HG03457 (cell line): ENCODE measurements at regions not wholly inside any gene's neighbourhood (a gene's known extent, or its start where the extent isn't known, plus 50 kb on each side); places are given as distances from the start of the nearest gene placed in this dataset.
"Not testable (repeated sequence)": the region's sequence is repeated elsewhere in the genome, so short reads cannot be mapped to it uniquely, and the experiment has no call there.

ENCODE experiments used
- ATAC-seq: cut with Tn5 transposase; IDR thresholded peaks from one replicate; pipeline ENCODE4 v1.9.1; 2021; ENCODE audit warnings: moderate number of reproducible peaks; ENCODE audit not compliant: unreplicated experiment

DNA sequence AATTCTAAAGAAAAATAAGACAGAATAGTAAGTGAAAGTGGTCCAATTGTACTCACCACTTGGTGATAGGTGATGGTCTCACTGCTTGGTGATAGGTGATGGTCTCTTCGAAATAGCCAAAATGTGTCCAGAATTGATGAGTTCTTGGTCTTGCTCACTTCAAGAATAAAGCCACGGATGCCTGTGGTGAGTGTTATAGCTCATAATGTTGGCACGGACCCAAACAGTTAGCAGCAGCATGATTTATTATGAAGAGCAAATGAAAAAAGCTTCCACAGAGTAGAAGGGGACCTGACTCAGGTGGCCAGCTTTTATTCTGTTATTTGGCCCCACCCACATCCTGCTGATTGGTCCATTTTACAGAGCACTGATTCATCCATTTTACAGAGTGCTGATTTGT lies 272.6 kb downstream of the RPS4Y2 start:
- ATAC-seq, result no peak

DNA sequence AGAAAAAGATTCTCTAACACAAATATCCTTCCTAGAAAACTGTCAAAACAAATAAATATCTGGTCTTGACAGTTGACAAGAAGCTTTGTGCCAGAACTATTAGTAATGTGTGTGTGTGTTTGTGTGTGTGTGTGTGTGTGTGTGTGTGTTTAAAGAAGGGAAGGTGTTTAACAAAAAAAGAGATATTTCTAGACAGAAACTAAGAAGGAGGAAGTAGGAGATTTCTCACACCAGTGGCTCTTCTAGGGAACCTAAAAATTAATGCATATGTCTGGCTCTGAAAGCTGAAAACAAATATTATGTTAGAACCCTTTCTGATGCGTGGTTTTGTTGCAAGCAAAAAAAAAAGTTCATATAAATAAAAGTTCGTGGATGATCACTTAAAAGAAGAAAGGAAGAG lies 277.5 kb downstream of the RPS4Y2 start:
- no peak for ATAC-seq

DNA sequence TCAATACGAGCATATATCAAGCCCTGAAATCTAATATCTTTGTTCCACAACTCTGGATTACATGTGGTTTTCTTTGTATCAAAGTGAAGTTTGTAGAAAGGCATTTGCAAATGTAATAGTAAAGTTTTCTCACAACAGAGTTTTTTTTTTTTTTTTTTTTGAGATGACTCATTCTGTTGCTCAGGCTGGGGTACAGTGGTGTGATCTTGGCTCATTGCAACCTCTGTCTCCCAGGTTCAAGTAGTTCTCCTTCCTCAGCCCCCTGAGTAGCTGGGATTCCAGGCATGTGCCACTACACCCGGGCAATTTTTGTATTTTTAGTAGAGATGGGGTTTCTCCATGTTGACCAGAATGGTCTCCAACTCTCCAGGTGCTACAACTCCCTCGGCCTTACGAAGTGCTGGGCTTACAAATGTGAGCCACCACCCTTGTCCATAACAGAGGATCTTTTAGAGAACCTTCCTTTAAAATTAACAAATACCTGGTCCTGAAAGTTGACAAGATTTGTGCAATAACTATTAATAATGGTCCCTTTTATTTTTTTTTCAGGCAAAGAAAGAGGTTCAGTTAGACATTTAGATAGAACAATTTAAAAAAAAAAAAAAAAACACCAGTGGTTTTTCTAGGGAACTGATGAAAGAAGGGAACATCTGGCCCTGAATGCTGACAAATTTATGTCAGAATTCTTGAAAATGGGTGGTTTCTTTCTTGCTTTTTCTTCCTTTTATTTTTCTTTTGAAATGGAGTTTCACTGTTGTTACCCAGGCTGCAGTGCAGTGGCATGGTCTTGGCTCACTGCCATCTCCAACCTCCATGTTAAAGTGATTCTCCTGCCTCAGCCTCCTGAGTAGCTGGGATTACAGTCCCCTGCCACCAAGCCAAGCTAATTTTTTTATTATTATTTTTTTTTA lies 278.5 kb downstream of the RPS4Y2 start:
- no peak for ATAC-seq

DNA sequence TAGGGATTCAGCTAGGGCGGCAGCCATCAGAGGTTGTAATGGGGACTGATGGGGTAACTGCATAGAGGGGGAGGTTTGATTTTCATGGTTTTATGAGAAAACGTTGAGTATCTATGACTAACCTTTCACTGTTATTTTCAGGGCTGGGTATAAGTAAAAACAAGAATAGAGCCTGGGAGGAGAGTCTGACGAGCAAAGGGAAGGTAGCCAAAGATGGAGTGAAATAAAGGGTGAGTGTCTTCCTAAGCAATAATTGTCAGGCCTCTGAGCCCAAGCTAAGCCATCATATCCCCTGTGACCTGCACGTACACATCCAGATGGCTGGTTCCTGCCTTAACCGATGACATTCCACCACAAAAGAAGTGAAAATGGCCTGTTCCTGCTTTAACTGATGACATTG lies 281.5 kb downstream of the RPS4Y2 start:
- not testable (repeated sequence) for ATAC-seq

DNA sequence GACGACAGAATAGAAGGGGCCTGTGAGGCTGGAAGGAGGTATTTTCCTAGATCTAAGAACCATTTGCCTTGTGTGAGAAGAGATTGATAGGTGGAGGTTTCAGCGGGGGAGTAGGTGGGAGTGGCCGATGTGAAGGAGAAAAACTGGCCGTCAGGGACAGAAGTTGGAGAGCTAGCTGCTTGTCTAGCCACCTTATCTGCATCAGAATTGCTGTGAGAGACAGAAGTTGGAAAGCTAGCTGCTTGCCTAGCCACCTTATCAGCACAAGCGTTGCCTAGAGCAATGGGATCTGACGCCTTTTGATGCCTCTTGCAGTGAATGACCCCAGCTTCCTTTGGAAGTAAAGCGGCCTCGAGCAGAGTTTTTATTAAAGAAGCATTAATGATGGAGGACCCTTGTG lies 283.9 kb downstream of the RPS4Y2 start:
- ATAC-seq, result no peak

DNA sequence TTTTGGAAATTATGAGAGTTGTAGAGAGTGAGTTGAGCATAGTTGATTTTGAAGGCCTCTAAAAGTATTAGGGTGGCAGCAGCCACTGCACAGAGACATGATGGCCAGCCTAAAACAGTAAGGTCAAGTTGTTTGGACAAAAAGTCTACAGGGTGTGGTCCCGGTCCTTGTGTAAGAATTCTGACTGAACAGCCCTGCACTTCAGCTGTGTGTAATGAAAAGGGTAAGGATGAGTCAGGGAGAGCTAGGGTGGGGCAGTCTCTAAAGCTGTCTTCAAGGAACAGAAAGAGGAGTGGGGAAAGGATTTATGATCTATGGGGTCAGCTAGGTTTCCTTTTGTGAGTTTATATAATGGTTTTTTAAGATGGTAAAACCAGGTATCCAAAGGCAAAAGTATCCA lies 284.8 kb downstream of the RPS4Y2 start:
- ATAC-seq, result not testable (repeated sequence)

DNA sequence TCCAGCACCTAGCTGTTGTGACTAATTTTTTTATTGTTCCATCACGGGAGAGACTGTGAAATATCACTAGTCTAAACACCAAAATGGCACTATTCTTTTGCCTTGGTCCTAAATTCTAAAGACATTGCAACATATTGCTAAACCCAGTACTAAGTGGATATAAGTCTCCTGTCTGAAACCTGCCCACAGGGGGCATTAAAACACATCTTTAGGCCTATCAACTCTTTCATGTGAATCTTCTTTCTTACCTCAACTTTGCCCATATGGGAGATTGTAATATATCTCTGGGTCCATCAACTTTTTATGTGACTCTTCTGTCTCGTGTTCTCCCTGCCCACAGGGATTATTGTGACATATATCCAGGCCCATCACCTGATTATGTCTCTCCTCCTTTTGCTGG lies 317.2 kb downstream of the RPS4Y2 start:
- ATAC-seq, result no peak

DNA sequence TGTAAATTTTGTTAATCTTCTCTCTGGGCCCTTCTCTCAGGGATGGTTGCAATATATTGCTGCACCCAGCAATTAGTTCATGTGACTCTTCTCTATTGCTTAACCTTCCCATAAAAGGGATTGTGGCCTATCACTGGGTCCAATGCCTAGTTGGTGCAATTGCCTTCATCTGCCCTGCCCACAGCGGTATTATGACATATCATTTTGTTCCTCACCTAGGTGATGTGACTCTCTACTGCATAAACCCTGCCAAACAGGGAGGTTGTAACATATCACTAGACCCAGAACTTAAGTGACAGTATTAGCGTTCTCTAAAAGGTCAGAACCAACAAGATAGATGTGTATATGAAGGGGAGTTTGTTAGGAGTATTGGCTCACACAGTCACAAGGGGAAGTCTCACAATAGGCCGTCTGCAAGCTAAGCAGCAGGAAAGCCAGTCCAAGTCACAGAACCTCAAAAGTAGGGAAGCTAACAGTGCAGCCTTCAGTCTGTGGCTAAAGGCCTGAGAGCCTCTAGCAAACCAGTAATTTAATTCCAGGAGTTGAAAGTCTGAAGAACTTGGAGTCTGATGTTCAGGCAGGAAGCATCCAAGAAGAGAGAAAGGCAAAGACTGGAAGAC lies 317.8 kb downstream of the RPS4Y2 start:
- no peak for ATAC-seq

DNA sequence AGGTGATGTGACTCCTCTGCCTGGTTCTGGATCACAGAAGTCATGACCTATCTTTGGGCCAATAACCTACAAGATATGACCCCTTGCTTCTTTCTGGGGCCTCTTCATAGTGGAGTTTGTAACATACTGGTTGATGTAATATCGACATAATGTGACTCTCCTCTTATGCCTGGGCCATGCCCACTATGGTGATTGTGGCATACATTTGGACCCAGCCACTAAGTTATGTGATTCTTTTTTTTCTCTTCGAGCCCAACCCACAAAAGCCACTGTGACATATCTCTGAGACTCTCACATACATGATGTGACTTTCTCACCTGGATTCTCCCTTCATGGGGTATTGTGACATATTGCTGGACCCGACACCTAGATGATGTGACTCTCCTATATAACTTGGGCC lies 319.8 kb downstream of the RPS4Y2 start:
- ATAC-seq, result no peak

DNA sequence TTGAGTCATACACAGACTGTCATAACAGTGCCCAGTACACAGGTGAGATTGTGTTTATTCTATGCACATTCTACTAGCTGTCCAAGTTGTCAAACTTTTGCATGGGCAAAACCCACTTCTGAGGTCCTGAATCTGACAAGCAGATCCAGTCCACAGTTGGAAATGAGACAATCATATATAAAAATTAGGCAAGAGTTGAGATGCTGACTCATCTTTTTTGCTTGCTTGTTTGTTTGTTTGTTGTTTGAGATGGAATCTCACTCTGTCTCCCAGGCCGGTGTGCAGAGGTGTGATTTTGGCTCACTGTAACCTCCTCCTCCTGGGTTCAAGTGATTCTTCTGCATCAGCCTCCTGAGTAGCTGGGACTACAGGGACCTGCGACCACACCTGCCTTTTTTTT lies 323.8 kb downstream of the RPS4Y2 start:
- ATAC-seq, result no peak

DNA sequence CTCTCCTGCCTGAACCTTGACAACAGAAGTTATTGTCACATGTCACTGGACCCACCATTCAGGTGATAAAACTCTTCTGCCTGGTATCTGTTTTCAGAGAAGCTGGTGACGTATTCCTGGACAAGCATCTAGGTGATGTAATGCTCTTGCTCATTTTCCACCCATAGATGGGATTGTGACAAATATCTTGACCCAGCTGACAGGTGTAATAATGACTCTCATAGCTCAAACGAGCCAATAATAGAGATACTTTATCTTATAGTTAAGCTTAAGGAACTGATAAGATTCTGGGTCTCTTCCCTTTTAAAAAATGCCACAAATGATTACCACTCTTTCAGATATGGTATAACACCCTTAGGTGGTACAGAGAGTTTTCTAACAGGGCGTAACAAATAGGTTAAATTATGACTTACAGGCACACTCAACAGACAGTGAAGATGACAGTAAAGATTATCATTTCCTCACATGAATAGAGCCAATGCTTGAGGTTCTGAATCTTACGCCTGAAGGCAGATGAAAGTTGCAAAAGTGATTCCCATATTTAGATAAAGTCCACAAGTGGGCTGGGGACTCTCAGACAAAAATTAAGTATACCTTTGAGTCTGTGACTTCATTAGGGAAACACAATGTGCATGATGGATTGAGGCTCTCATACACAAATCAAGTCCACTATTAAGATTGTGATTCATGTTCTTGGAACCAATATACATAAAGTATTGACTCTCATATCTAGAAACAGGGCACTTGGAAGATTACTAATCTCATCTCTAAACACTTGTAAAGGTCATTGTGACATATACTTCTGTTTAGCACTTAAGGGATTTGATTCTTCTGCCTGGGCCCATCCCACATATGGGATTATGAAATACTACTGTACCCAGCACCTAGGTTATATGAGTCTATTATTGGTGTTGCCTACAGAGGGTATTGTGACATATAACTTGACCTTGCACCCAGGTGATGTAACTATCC lies 326.0 kb downstream of the RPS4Y2 start:
- no peak for ATAC-seq

DNA sequence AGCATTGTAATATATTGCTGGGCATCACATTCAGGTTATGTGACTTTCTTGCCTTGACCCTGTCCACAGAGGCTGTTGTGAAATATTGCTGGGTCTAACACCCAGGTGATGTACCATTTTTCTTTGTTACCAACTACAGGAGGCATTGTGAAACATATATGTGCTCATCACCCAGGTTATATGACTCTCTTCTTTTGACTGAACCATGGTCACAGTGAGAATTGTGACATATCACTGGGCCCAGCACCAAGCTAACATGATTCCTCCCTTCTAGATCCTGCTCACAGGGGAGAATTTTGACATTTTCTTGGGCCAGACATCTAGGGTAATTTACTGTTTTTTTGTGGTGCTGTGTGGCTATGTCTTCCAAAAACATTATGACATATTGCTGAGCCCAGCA lies 326.7 kb downstream of the RPS4Y2 start:
- no peak for ATAC-seq

DNA sequence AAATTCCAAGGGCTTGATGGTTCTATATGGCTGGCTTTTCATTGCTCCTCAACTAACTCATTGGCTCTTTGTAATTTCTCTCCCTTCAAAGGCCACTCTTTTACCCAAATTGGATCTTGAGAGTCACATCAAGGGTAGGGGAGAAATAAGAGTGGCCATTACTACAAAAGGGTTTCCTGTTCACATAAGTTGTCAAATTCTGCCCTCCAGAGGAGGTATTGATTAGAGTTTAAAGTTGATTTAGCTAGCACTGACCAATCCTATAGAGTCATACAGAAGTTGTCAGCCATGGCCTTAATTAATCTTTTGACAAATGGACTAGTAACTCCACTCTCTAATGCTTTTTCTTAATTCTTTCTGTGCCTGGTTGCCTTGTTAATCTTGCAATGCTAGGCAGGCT lies 336.0 kb downstream of the RPS4Y2 start:
- ATAC-seq, result no peak

DNA sequence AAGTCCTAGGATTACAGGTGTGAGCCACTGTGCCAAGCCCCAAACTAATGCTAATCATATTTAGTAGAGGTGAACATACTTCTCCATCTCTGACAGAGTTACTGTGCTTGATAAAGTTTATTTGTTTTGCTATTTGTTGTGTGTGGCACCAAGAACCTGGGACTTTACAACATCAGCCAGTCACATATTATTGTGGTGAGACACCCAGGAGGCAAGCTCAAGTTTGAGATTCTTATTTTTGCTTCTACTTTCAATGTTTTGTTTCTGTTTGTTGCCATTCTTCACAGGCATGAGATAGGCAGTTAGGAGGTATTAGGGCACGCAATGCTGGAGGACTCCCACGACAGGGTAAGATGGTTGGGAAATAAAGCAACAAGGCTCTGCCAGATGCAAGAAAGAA lies 346.6 kb downstream of the RPS4Y2 start:
- no peak for ATAC-seq

DNA sequence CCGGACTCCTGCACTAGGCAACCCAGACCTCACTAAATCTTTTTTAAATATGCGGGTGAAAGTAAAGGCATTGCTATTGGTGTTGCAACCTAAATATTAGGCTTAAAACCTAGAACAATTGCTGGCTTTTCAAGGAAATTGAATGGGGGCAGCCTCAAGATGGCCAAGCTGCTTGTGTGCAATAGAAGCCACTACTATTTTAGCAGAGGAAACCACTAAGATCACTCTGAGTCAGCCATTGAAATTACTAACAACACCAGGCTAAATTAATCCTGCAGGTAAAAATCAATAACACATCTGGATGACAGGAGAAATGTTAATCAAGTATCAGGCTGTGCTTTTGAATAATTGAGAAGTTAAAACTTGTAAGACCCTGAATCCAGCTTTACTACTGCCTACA lies 348.0 kb downstream of the RPS4Y2 start:
- no peak for ATAC-seq

DNA sequence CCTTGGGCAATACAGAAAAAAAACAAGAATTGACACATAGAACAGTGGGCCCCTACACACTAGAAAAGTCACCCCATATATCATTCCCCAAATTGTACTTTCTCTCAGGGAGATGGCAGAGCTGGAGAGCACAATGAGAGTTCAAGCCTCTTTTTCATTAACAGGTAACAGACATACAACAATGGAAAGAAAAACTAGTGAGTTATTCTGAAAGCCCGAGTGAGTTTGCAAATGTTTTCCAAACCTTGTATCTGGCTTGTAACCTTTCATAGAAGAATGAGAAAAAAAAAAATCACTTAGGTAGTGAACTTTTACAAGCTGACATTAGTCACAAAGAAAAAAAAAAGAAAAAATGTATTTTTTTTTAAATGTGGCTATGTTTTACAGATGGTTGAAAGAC lies 349.6 kb downstream of the RPS4Y2 start:
- no peak for ATAC-seq

DNA sequence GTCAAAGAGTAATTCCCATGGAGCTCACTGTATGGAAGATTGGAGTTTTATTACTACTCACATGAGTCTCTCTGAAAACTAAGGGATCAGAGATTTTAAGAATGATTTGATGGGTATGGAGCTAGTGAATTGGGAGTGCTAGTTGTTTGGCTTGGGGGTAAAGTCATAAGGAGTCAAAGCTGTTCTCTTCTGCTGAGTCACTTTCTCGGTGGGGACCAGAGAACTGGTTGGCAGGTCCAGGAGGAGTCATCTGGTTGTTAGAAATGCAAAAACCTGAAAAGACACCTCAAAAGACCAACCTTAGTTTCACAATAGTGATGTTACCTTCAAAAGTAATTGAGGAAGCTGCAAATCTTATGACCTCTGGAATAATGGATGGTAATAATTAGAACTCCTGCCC lies 355.4 kb downstream of the RPS4Y2 start:
- no peak for ATAC-seq

DNA sequence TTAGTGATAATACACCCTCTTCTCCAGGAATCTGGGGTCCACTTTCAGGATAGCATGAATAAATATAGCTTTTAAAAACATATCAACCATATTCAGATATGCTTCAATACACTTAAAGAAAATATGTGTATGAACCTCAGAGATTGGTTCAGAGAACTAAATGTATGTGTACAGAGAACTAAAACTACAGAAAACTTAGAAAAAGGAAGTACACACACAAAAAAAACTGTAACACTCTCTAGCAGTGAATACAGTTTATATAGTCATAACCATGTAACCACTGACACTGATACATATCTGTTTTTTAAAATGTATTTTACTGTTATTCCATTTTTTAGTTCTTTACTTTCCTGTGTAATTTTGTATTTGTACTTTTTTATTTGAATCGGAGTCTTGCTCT lies 365.2 kb downstream of the RPS4Y2 start:
- ATAC-seq, result no peak

DNA sequence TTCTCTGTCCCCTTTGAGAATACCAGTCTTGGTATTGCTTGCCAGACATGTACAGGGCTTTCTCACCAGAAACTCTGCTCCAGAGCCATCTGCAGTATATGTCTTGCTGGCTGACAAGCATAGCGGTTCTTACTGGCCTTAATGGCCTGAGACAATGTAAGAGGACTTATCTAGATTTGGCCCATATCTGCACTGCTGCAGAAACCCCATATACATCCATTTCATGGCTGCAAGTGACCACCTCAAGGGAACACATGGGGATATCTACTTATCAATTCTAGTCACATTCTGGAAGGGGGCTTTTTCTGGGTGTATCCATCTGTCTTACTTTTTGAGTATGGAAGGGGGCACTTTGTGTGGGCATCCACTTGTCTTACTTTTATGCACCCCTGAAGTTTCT lies 375.5 kb upstream of the RBMY1B start:
- ATAC-seq, result no peak

DNA sequence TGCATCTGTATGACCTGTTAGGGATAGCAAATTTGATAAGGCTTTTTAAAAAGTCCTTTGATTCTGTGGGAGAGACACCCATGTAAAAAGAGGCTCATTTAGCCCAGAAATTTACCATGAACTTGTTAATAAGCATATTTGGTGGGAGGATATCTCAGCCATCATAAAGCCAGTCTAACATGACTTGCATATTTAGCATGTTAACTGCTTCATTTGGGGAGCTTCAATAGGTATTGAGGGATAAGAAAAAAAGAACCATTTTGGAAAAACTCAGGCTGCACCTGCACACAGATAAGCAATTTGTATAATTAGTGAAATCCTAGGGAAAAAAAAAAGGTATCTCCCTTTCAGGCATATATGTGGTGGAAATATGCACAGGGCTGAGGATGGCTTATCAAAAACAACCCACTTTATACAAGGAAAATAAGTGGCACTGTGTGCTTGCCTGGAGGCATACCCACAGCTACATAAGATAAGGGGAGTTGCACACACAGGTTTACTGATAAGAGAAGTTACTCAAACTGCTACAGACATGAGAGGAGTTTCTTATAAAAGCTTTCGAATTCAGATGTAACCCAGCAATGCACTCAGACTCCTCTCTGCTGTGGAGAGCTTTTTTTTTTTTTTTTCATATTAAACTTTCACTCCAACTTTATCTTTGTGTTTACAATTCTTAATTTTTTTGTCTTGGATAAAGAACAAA lies 372.9 kb upstream of the RBMY1B start:
- no peak for ATAC-seq

DNA sequence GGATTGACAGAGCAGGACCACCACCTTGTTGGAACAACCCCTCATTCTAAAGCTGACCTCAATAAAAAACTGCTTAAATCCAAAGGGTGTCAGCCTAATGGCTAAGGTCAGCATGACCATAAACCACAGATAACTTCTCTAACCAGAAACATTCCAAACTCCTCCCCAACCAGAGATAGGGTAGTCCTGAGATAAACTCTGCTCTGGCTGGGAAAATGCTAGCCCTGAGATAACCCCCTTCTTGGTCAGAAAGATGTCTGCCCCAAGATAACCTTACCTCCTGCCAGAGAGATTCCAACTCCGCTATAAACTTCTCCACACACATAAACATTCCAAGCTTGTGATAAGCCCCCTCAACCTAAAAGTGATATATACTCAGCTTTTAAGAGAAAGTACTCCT lies 364.8 kb upstream of the RBMY1B start:
- no peak for ATAC-seq
